ENCODE measurements at regions not wholly inside any gene's neighbourhood (a gene's known extent, or its start where the extent isn't known, plus 50 kb on each side); places are given as distances from the start of the nearest gene placed in this dataset.

DNA sequence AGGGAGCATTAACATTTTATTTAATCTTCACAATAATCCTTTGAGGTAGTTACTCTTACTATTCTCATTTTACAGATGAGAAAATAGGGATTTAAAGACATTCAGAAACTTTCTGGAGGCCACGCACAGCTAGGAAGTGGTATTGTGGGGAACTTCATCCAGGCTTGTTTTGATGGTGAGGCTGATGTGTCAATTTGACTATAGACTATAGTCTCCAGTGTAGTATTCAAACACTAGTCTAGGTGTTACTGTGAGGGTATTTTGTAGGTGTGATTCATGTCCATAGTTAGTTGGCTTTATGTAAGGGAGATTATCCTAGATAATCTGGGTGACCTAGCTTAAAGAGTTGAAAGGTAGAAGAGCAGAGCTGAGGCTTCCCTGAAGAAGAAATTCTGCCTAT is 54.1 kb upstream of the ELL2 start:
- no peak for DNase-seq (ENCODE audit: low read depth)
- TF ChIP-seq CTCF (IDR thresholded peaks at IDR 0.05; ENCODE audit: low read length, missing control alignments), result no peak

GRCh38 chr5:96014395-96014794 is 52.7 kb upstream of the ELL2 start:
- no peak for DNase-seq (ENCODE audit: low read depth)
- H3K4me3 ChIP-seq (replicated peaks; ENCODE audit: low read depth, low read length), result no peak overlapping the region
- no peak for TF ChIP-seq CTCF (IDR thresholded peaks at IDR 0.05; ENCODE audit: low read length, missing control alignments)

More for the DNA sequence above, 54.1 kb upstream of the ELL2 start:
- no peak overlapping the region for H3K4me3 ChIP-seq (replicated peaks; ENCODE audit: low read depth, low read length)

DNA sequence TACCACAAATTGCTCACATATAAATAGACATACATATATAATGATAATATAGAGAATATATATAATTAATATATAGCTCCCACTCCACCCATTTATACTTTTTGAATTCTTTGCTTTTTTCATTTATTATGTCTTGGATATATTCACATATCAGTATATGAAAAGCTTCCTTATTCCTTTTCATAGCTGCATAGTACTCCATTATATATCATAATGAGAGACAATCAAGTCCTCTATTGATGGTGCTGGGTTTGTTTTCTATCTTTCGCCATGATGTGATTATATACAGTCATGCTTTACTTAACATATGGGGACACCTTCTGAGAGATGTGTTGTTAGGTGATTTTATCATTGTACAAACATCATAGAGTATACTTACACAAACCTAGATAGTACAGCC is 51.6 kb upstream of the ELL2 start:
- no peak overlapping the region for H3K4me3 ChIP-seq (replicated peaks; ENCODE audit: low read depth, low read length)
- DNase-seq (ENCODE audit: low read depth), result no peak
- no peak for TF ChIP-seq CTCF (IDR thresholded peaks at IDR 0.05; ENCODE audit: low read length, missing control alignments)

DNA sequence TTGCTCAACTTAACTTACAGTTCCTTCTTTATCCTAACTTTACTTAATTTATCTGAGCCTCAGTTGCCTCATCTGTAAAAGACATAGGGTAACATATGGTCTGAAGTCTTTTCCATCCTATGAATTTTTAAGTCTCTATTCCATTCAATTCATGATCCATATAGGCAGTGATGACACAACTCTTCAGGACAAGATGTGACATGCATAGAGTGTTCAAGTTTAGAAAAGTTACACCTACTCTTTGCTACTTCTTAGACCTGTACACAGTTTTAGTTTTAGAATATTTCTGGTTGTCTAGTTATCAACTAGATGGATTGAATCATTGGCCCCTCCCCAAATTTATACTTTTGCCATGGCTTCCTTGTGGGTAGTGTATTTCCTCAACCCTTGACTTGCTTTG is 50.7 kb upstream of the ELL2 start:
- no peak for DNase-seq (ENCODE audit: low read depth)
- TF ChIP-seq CTCF (IDR thresholded peaks at IDR 0.05; ENCODE audit: low read length, missing control alignments), result no peak
- H3K4me3 ChIP-seq (replicated peaks; ENCODE audit: low read depth, low read length), result no peak overlapping the region

Measured in fibroblast of pulmonary artery (primary cell).